Mononuclear cell (primary cell): ENCODE measurements at regions not wholly inside any gene's neighbourhood (a gene's known extent, or its start where the extent isn't known, plus 50 kb on each side); places are given as distances from the start of the nearest gene placed in this dataset.
"Not testable (repeated sequence)": the region's sequence is repeated elsewhere in the genome, so short reads cannot be mapped to it uniquely, and the experiment has no call there.

Experiments
- H3K27me3 ChIP-seq: 2 replicates; pipeline ENCODE4 v1.6.0; 2011; ENCODE audit warnings: low read length, control low read depth; ENCODE audit not compliant: insufficient read depth
- H3K4me1 ChIP-seq: 2 replicates; pipeline ENCODE4 v1.5.1; 2011; ENCODE audit warnings: mild to moderate bottlenecking, low read length, control low read depth; ENCODE audit not compliant: insufficient read depth
- H3K4me3 ChIP-seq: 2 replicates; pipeline ENCODE4 v1.5.1; 2011; ENCODE audit warnings: mild to moderate bottlenecking, low read length, moderate library complexity
- H3K9me3 ChIP-seq: 2 replicates; pipeline ENCODE4 v1.5.1; 2011; ENCODE audit warnings: low read depth, mild to moderate bottlenecking, control low read depth, low read length

DNA sequence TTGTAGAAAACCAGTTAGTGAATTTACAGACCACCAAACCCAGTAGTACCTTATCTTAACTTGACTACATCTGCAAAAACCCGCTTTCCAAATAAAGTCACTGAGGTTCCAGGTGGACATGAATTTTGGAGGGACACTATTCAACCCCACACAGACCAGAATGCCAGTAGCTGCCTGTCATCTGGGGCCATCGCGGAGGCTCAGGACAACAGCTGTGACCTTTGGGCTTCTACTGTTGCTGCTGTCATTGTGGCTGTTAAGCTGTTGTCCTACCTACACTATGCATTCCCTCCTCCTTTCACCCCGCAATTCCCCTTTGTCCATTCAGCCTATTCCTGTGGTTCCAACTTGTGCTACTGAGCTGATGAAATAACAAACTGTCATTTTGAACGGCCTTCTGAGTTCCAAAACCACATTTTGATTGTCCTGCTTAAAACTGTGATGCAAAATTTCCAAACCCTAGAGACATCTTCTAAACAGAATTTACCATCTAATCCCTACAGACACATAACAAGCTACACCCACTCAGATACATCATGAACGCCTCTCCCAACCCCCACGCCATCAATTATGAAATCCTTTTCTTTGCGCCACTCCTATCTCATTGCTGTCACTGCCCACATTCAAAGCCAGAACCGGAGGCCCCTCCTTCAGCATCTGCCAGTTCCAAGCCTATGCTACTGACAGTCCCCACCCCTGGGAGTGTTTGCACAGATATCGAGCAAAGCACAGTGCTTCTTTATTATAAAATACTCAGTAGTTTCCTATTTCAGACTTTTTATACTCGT lies 125.0 kb downstream of the C6orf118 start:
- Histone ChIP-seq H3K4me1 (no peaks in the 10 kb centered on the region), H3K4me3 (no peak overlapping the region), H3K27me3 (no peaks in the 10 kb centered on the region), H3K9me3 (no peaks in the 10 kb centered on the region)

DNA sequence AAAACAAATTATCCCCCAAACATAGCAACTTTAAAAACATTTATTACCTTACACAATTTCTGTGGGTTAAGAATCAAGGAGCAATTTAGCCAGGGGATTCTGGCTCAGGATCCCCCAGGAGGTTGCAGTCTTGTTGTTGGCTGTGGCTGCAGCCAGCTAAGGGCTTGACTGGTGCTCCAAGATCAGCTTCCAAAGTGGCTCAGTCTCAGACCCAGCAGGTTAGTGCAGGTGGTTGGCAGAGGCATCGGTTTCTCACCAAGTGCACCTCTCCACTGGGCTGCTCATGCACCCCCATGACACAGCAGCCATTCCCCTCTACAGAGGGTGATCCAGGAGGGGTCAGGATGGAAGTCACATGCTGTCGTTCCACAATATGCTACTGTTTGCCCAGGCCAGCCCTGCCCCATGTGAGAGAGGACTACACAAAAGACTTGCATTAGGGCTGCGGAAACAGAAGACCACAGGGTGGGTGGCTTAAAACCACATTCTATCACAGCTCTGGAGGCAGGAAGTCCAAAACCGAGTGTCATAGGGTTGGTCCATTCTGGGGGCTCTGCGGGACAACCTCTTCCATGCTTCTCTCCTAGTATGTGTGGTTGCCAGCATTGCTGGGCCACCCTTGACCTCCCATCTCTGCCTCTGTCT lies 125.8 kb downstream of the C6orf118 start:
- Histone ChIP-seq H3K4me3 (no peak overlapping the region), H3K27me3 (no peaks in the 10 kb centered on the region), H3K4me1 (no peaks in the 10 kb centered on the region), H3K9me3 (no peaks in the 10 kb centered on the region)

DNA sequence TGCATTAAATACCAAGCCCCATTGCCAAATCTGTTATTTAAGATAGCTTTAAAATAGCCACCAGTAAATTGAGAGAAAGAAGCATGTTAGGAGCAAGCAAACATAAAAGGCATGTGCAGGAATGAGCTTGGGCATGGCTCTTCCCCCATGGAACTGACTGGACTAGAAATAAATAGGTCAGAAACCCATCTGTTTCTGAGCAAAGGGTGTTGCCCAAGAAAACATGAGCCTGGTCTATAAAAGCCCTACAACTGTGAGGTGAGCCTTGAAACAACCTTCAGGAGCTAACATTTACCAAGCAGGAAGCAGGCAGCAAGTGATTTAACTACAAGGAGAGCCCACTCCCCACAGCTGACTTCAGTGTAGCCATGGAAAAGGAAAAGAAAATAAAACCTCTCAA lies 126.3 kb downstream of the C6orf118 start:
- no peak overlapping the region for H3K4me3 ChIP-seq
- no peaks in the 10 kb centered on the region for H3K27me3 ChIP-seq
- no peaks in the 10 kb centered on the region for H3K4me1 ChIP-seq
- H3K9me3 ChIP-seq, result no peaks in the 10 kb centered on the region

DNA sequence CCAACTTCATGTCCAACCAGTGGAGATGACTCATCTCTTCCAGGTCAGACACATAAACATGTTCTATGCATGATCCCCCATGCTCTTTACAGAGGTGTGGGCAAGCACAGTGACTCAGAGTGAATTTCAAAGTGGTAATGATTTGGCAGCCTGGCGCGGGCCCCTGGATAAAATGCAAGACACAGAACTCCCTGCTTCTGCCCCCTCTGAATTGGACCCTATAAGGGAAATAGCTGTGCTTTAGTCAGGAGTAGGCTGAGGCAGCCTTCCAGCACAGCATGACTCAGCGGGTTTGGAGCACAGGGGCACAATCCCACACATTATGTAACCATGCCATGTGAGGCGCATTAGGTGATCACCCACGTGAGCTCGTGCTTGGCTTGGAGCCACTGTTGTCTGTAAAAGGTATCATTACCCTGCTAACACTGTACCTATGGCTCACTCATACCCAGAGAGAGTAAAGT lies 127.4 kb downstream of the C6orf118 start:
- Histone ChIP-seq H3K9me3 (no peaks in the 10 kb centered on the region), H3K4me3 (no peak overlapping the region), H3K27me3 (no peaks in the 10 kb centered on the region), H3K4me1 (no peaks in the 10 kb centered on the region)

- H3K9me3 ChIP-seq, result peaks cover 13% of the 10 kb centered on the region
- H3K4me1 ChIP-seq, result no peaks in the 10 kb centered on the region
- no peak overlapping the region for H3K4me3 ChIP-seq
- H3K27me3 ChIP-seq, result no peaks in the 10 kb centered on the region
These were observed 131.3 kb downstream of the C6orf118 start for GRCh38 chr6:165178056-165178455.

- H3K9me3 ChIP-seq, result peaks cover 13% of the 10 kb centered on the region
- H3K4me1 ChIP-seq, result no peaks in the 10 kb centered on the region
- H3K27me3 ChIP-seq, result no peaks in the 10 kb centered on the region
- H3K4me3 ChIP-seq, result no peak overlapping the region
These were observed 135.9 kb downstream of the C6orf118 start for GRCh38 chr6:165173484-165173883.

DNA sequence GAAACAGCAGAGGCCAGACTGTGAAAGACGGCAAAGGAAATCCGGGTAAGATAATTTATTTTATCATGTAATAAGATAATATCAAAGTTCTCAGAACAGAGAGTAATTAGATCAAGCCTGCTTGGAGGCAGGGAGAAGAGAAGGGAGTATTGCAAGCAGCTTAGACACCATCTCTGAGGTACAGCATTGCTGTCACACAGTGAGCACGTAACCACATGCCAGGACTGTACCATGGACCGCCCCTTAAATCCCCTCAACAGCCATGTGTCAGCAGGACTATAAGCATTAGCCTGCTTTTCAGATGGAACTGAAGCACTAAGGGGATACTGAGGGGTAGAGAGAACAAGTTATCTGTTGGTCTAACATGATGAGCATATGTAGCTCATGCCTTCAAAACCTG lies 141.5 kb downstream of the C6orf118 start:
- Histone ChIP-seq H3K9me3 (no peaks in the 10 kb centered on the region), H3K4me3 (no peak overlapping the region), H3K4me1 (no peaks in the 10 kb centered on the region), H3K27me3 (no peaks in the 10 kb centered on the region)

GRCh38 chr6:165167311-165167710 lies 142.1 kb downstream of the C6orf118 start:
- H3K4me3 ChIP-seq, result no peak overlapping the region
- no peaks in the 10 kb centered on the region for H3K9me3 ChIP-seq
- no peaks in the 10 kb centered on the region for H3K4me1 ChIP-seq
- H3K27me3 ChIP-seq, result no peaks in the 10 kb centered on the region

GRCh38 chr6:165163519-165163918 lies 145.9 kb downstream of the C6orf118 start:
- Histone ChIP-seq H3K27me3 (no peaks in the 10 kb centered on the region), H3K4me1 (no peaks in the 10 kb centered on the region), H3K9me3 (no peaks in the 10 kb centered on the region), H3K4me3 (no peak overlapping the region)

DNA sequence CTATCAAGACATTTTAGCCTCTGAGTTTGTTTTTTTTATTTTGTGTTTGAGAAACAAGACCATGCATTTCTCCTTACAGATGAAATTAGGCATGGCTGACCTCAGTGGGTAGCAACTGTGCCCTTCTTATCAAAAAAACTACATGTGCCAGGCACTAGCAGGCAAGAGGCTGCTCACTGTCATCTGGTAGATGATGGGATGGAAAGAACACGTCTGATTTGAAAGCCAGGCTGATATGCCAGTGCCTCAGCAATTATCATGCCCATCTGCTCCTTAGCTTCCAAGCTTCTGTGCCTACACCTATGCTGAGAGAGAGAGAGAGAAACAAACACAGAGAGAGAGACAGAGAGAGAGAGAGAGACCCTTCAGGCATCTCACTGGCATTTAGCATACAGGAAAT lies 149.9 kb downstream of the C6orf118 start:
- Histone ChIP-seq H3K4me1 (no peaks in the 10 kb centered on the region), H3K9me3 (no peaks in the 10 kb centered on the region), H3K27me3 (no peaks in the 10 kb centered on the region), H3K4me3 (no peak overlapping the region)

DNA sequence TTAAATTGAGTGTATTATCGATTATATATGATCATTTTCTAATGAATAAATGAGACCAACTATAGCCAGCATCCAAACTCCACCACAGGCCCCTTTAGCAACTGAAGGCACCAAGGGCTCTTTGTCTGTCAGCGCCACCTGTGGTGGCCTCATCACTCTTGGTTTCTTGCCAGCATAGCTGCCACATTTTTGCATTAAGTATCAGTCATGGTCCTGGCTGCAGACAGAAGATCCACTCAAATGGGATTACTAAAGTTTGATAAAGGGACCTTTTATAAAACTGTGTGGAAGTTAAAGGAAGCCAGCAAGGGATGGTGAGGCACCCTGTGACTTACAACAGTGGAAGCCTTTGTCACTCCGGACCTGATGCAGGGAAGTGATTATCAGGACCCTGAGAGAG lies 162.9 kb downstream of the C6orf118 start:
- Histone ChIP-seq H3K4me3 (no peak overlapping the region), H3K9me3 (no peaks in the 10 kb centered on the region), H3K4me1 (no peaks in the 10 kb centered on the region), H3K27me3 (no peaks in the 10 kb centered on the region)

DNA sequence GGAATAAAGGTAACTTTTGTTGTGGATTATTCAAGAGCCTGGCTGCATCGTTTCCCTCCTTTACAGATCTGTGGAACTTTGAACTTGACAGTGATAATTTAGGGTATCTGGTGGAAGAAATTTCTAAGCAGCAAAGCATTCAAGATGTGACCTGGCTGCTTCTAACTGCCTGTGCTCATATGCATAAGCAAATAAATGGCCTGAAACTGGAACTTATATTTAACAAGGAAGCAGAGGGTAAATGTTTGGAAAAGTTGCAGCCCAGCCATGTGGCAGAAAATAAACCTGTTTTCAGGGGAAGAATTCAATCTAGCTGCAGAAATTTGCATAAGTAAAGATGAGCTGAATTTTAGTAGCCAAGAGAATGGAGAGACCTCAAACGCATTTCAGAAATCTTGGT lies 173.5 kb downstream of the C6orf118 start:
- Histone ChIP-seq H3K4me3 (no peak overlapping the region), H3K9me3 (no peaks in the 10 kb centered on the region)

DNA sequence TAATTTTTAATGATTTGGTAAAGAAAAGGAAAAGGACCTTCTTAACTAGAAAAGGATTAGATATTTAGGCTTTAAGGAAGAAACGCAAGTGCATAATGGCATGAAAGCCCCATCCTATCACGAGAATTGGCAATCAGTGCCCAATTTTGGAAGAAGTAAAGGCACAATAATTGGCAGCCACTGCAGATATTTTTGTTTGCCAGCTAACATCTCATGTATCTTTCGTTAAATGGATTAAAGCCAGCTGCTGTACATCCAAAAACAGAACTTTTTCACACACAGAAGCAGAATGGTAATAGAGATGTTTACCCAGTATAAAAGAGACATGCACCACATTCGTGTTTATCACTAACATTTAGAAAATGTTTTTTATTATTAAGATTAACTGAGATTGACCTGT lies 180.3 kb downstream of the C6orf118 start:
- Histone ChIP-seq H3K27me3 (no peaks in the 10 kb centered on the region), H3K4me1 (no peaks in the 10 kb centered on the region), H3K4me3 (no peak overlapping the region), H3K9me3 (peaks cover 6% of the 10 kb centered on the region)

More for the DNA sequence above, 173.5 kb downstream of the C6orf118 start:
- no peaks in the 10 kb centered on the region for H3K4me1 ChIP-seq
- H3K27me3 ChIP-seq, result no peaks in the 10 kb centered on the region

- not testable (repeated sequence) for H3K4me1 ChIP-seq, H3K9me3 ChIP-seq, H3K27me3 ChIP-seq, H3K4me3 ChIP-seq
These were observed 181.7 kb downstream of the C6orf118 start for GRCh38 chr6:165127743-165128142.

DNA sequence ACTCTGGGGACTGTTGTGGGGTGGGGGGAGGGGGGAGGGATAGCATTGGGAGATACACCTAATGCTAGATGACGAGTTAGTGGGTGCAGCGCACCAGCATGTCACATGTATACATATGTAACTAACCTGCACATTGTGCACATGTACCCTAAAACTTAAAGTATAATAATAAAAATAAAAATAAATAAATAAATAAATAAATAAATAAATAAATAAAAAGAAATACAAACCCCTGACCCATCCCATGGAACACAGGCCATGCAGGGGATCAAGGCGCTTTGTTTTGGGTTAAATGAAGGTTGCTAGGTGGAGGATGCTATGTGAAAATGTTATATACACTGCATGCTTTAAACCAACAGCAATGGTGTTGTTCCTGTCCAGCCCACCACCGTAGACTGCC lies 184.7 kb downstream of the C6orf118 start:
- not testable (repeated sequence) for H3K4me1 ChIP-seq, H3K4me3 ChIP-seq, H3K9me3 ChIP-seq, H3K27me3 ChIP-seq
